ENCODE measurements at regions not wholly inside any gene's neighbourhood (a gene's known extent, or its start where the extent isn't known, plus 50 kb on each side); places are given as distances from the start of the nearest gene placed in this dataset.

DNA sequence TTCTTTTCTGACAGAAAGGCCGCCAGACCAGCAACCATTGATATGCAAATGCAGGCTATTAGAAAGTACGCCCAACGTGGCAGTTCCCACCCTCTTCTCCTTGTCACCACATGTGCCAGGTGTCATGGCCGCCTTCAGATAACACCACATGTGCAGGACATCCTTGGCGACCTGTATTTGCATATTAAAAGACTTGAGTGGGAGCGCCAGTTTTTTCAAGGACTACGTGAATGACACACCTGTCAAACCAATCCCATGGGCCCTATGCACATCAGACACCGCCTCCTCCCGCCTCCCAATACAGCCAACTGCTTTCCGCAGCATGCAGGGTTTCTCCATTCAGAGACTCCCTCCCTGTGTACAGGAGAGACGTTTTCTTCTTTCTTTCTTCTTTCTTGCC, 318.6 kb upstream of the FAR2 start:
- DNase-seq (ENCODE audit: low spot score): no peak

DNA sequence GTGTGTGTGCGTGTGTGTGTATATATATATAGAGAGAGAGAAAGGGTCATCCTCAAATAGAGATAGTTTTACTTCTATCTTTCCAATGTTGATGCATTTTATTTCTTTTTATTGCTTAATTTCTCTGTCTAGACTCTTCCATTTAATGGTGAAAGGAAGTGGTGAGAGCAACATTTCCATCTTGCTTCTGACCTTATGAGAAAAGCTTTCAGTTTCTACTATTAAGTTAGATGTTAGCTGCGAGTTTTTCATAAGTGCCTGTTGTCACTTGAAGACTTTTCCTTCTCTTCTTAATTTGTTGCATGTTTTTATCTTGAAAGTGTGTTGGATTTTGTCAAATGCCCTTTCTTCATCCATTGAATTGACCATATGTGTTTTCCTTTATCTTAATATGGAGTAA, 304.4 kb upstream of the FAR2 start:
- ATAC-seq (ENCODE audit: low read depth): no peak
- TF ChIP-seq, protein P1, sequence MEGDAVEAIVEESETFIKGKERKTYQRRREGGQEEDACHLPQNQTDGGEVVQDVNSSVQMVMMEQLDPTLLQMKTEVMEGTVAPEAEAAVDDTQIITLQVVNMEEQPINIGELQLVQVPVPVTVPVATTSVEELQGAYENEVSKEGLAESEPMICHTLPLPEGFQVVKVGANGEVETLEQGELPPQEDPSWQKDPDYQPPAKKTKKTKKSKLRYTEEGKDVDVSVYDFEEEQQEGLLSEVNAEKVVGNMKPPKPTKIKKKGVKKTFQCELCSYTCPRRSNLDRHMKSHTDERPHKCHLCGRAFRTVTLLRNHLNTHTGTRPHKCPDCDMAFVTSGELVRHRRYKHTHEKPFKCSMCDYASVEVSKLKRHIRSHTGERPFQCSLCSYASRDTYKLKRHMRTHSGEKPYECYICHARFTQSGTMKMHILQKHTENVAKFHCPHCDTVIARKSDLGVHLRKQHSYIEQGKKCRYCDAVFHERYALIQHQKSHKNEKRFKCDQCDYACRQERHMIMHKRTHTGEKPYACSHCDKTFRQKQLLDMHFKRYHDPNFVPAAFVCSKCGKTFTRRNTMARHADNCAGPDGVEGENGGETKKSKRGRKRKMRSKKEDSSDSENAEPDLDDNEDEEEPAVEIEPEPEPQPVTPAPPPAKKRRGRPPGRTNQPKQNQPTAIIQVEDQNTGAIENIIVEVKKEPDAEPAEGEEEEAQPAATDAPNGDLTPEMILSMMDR (IDR thresholded peaks at IDR 0.05; ENCODE audit: poor library complexity, severe bottlenecking): no peak
- H3K4me1 ChIP-seq (ENCODE audit: insufficient read depth, poor library complexity, severe bottlenecking): no peaks in the 10 kb centered on the region
- H3K27me3 ChIP-seq (ENCODE audit: insufficient read depth, poor library complexity, severe bottlenecking): no peaks in the 10 kb centered on the region
- H3K27ac ChIP-seq (ENCODE audit: poor library complexity, severe bottlenecking): no peak overlapping the region
- DNase-seq (ENCODE audit: low spot score): no peak
- H3K9me3 ChIP-seq (ENCODE audit: severe bottlenecking): no peaks in the 10 kb centered on the region
- no peak overlapping the region for H3K4me3 ChIP-seq (ENCODE audit: severe bottlenecking)
- no peaks in the 10 kb centered on the region for H3K36me3 ChIP-seq (ENCODE audit: low read depth)

More for the DNA sequence above, 318.6 kb upstream of the FAR2 start:
- no peaks in the 10 kb centered on the region for H3K36me3 ChIP-seq (ENCODE audit: low read depth)
- no peak overlapping the region for H3K27ac ChIP-seq (ENCODE audit: poor library complexity, severe bottlenecking)
- H3K9me3 ChIP-seq (ENCODE audit: severe bottlenecking): no peaks in the 10 kb centered on the region
- no peaks in the 10 kb centered on the region for H3K4me1 ChIP-seq (ENCODE audit: insufficient read depth, poor library complexity, severe bottlenecking)
- H3K4me3 ChIP-seq (ENCODE audit: severe bottlenecking): no peak overlapping the region
- no peak for ATAC-seq (ENCODE audit: low read depth)
- H3K27me3 ChIP-seq (ENCODE audit: insufficient read depth, poor library complexity, severe bottlenecking): no peaks in the 10 kb centered on the region
- TF ChIP-seq, protein P1 (IDR thresholded peaks at IDR 0.05; ENCODE audit: poor library complexity, severe bottlenecking): no peak

DNA sequence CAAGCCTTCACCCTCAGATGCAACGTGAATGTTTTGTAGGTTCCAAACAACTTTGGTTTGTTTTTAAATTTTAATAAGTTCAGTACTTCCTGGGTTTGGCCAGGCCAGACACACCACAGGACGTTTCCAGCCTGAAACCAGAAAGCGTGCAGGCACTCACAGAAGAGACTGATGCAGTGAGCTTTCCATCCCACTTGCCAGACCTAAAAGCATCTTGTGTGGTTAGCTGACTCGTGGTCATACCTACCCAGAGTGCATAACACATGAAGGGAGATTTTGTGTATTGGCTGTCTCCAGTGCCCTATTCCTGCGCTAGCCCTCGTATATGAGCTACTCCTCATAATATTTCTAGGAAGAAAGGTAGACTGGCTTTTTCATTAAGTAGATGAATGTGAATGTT, 297.3 kb upstream of the FAR2 start:
- H3K4me3 ChIP-seq (ENCODE audit: severe bottlenecking): no peak overlapping the region
- H3K36me3 ChIP-seq (ENCODE audit: low read depth): no peaks in the 10 kb centered on the region
- no peaks in the 10 kb centered on the region for H3K27me3 ChIP-seq (ENCODE audit: insufficient read depth, poor library complexity, severe bottlenecking)
- H3K27ac ChIP-seq (ENCODE audit: poor library complexity, severe bottlenecking): no peak overlapping the region
- no peaks in the 10 kb centered on the region for H3K9me3 ChIP-seq (ENCODE audit: severe bottlenecking)
- no peaks in the 10 kb centered on the region for H3K4me1 ChIP-seq (ENCODE audit: insufficient read depth, poor library complexity, severe bottlenecking)
- ATAC-seq (ENCODE audit: low read depth) (no peak), DNase-seq (ENCODE audit: low spot score) (no peak)
- TF ChIP-seq, protein P1 (IDR thresholded peaks at IDR 0.05; ENCODE audit: poor library complexity, severe bottlenecking): no peak

DNA sequence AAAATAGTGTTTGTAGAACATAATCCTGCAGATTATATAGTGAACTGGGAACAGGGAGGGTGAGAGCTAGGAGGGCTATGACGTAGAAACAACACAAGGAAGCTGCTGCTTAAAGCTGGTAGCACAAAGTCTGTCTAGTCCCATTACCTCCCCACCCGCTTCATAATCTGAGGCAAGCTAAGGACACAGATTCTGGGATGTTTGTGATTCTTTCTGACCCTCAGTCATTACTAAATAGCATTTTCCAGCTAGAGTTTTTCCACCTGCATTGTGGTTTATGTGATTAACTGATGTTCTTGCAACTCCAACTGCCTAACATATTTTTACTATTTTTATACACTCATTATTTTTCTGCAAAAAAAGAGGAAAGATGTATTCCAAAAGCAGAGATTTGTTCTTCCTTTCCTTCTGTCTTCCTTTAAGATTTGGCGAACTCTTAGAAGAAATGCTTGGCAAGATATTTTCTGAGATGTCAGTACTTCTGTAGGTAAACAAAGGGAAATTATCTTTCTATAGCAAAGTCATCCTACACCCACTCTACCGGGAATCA, 293.2 kb upstream of the FAR2 start:
- TF ChIP-seq, protein P1 (IDR thresholded peaks at IDR 0.05; ENCODE audit: poor library complexity, severe bottlenecking): no peak
- H3K27me3 ChIP-seq (ENCODE audit: insufficient read depth, poor library complexity, severe bottlenecking): no peaks in the 10 kb centered on the region
- no peaks in the 10 kb centered on the region for H3K4me1 ChIP-seq (ENCODE audit: insufficient read depth, poor library complexity, severe bottlenecking)
- no peaks in the 10 kb centered on the region for H3K36me3 ChIP-seq (ENCODE audit: low read depth)
- no peak overlapping the region for H3K4me3 ChIP-seq (ENCODE audit: severe bottlenecking)
- H3K27ac ChIP-seq (ENCODE audit: poor library complexity, severe bottlenecking): no peak overlapping the region
- DNase-seq (ENCODE audit: low spot score) (no peak), ATAC-seq (ENCODE audit: low read depth) (no peak)
- no peaks in the 10 kb centered on the region for H3K9me3 ChIP-seq (ENCODE audit: severe bottlenecking)

DNA sequence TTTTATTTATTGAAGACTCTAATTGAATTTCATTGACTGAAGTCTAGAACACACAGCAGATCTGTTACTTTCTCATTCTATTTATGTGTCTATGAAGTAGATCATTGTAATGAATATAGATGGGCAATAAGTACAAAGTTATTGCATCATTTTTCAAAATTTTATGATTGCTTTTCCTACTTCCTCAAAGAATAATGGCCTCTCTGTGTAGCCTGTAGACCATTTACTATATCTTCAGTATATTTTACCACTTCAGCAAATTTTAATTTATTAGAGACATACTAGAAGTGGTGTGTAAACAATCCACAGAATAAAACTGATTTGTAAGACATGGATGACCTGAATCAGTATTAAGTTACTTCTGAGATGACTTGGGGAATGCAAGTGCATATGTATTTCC, 291.7 kb upstream of the FAR2 start:
- DNase-seq (ENCODE audit: low spot score) (no peak), ATAC-seq (ENCODE audit: low read depth) (no peak)
- Histone ChIP-seq H3K4me3 (ENCODE audit: severe bottlenecking) (no peak overlapping the region), H3K4me1 (ENCODE audit: insufficient read depth, poor library complexity, severe bottlenecking) (no peaks in the 10 kb centered on the region), H3K27me3 (ENCODE audit: insufficient read depth, poor library complexity, severe bottlenecking) (no peaks in the 10 kb centered on the region), H3K9me3 (ENCODE audit: severe bottlenecking) (no peaks in the 10 kb centered on the region), H3K27ac (ENCODE audit: poor library complexity, severe bottlenecking) (no peak overlapping the region), H3K36me3 (ENCODE audit: low read depth) (no peaks in the 10 kb centered on the region)
- TF ChIP-seq, protein P1 (IDR thresholded peaks at IDR 0.05; ENCODE audit: poor library complexity, severe bottlenecking): no peak
